ENCODE measurements at regions not wholly inside any gene's neighbourhood (a gene's known extent, or its start where the extent isn't known, plus 50 kb on each side); places are given as distances from the start of the nearest gene placed in this dataset.
A peak's percentile ranks its signal among the peaks of the same experiment; 100 is the strongest.

DNA sequence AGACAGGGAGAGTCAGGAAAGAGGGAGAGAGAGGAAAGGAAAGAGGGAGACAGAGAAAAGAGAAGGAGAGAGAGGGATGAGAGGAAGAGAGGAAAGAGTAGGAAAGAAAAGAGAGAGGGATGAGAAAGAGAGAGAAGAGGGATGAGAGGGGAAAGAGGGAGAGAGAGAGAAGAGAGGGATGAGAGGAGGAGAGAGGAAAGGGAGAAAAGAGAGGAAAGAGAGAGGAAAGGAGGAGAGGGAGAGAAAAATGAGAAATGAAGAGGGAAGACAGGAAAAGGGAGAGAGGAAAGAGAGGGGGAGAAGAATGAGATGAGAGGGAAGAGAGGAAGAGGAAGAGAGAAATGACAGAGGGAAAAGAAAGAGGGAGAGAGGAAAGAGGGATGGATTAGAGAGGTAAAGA, 207.0 kb upstream of the SKOR2 start:
- DNase-seq: no peak

DNA sequence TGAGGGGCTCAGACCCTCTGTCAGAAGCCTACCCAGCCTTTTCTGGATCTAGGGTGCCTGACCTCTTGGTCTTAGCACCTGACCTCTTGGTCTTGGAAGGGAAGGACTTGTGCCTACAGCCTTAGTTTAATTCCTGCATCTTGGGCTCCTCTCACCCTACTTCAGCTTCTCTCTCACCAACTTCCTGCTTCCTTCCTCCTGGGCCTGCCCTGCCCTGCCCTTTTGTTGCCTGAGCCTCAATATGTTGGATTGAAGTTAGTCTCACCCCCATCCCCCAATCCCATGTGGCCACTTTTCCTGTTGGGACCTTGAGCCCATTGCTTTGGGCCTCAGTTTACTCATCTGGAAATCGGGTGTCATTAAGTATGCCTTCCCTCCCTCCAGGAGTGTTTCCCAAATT, 206.2 kb upstream of the SKOR2 start:
- DNase-seq: no peak

DNA sequence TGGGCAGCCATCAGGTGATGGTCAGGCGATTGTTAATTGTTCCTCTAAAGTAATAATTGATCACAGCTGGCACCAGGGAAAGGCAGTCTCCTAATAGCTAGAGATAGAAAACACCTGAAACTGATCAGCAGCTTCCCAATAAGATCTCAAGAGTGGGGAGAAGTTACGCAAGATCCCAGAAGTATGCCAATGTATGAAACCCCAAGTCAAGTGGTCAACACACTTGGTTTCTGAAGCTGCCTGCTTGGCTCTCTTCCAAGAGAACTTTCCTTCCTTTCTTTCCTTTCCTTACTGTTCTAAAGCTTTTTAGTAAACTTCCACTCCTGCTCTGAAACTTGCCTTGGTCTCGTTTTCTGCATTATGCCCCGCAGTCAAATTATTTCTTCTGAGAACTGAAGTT, 201.6 kb upstream of the SKOR2 start:
- no peak for DNase-seq

DNA sequence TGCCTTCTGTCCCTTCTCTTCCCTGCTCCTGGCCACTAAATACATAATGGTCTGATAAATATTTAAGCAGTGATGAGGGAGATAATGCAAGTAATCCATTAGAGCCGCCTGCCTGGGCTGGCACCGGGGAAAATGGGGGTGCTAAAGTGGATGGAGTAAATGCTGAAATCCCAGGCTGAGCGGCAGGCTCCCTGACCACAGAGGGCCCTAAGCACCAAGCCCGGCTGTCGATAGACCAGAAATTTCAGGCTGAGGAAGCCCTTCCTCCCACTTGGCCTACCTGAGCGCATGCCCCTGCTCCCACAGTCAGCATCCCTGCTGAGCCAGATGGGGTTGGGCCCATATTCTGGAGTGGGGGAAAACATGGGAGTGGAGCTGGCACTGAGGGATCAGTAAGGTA, 197.5 kb upstream of the SKOR2 start:
- DNase-seq: no peak

DNA sequence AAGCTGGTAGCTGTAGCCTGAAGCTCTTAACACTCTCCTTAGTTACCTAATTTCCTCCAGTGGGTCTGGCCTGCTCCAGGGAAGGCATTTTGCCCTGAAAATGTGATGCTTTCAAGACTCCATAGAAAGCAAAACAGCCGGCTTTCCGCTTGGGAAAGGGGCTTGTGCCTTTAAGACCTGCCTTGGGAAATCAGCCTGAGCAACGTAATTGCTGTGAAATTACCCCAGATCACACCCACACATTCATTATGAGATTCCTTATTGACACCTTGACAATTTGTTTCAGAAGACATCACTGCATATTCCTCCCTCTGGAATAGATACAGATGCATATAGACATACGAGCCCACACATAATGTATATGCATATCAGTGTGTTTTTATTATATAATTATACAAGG, 190.5 kb upstream of the SKOR2 start:
- DNase-seq: no peak

DNA sequence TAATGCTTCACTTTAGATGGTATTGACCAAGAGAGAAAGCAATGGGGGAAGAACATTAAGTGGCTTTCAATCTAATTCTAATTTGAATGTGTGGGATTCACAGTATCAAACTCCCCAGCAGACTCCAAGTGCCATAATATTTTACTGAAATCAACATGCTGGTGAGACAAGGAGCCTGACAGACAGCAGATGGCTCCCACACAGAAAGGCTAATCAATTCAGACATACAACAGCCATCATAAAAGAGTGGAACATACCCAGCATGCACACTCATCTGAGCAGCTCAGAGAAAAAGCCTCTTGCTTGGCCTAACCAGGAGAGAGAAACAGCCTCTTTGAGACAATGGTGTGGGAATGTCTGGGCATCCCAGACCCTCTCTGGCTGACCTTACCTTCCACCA, 186.5 kb upstream of the SKOR2 start:
- DNase-seq: no peak

DNA sequence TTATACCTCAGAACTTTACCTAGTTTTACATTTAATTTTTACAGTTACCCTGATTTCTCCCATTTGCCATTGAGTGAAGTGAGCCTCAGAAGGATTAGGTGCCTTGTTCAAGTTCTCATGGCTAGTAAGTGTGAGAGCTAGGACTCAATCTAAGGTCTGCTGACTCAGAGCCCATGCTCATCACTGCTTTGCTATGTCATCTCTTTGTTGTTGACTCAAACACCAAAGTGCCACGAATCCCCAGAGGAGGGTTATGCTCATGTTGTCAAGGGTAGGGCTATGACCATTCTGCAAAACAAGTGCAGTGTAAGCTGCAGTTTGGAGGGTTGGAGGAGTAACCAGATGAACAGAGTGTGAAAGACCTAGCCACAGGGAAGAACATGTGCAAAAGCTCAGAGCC, 185.4 kb upstream of the SKOR2 start:
- no peak for DNase-seq

DNA sequence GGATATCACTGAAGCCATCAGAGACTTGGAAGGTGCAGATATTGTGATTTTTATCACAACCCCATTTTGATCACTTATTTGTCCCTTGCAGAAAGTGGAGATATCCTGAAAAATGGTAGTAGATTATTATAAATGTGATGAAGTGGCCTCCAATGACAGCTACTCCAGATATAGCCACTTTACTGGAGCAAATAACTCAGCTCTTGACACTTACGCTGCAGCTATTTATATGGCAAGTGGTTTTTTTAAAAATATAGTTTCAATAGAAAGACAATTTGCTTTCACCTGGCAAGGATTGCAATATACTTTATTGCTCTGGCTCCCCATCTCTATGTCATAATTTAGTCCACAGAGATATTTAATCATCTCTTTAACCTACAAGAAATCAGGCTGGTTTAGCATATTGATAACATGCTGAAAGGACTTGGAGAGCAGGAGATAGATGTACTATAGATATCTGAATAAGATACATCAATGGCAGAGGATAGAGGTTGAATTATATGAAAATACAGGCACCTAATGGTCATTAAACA, 182.8 kb upstream of the SKOR2 start:
- no peak for DNase-seq

DNA sequence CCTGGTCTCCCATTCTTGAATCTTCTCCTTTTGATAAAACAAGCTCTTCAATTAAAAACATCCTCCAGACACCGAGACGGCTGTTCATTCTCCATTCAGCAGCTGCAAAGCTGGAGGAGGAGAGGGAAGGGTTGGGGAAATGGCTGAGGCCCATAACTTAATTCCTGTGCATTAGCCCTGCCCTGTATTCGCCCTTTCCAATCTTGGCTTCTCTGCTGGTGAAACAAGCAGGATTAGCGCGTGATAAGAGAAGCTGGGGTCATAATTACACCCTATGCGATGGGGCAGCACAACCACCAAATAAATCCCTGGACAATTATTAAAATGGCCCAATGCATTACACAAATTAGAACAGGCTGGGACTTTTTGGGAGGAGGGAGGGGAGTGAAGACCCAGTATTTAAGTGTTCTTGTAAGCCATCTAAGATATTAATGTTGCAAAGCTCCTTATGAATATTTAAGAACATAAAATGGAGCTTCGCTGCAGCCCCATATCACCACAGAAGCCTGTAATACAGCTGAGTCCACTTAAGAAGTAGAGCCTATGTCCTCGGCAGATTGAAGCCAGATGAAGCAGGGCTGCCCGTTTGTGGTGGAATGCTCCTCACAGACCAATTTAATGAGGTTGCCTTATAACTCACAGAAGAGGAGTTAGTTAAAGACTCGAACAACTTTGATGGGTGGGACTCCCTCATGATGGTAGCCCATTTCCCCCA, 176.6 kb upstream of the SKOR2 start:
- no peak for DNase-seq

DNA sequence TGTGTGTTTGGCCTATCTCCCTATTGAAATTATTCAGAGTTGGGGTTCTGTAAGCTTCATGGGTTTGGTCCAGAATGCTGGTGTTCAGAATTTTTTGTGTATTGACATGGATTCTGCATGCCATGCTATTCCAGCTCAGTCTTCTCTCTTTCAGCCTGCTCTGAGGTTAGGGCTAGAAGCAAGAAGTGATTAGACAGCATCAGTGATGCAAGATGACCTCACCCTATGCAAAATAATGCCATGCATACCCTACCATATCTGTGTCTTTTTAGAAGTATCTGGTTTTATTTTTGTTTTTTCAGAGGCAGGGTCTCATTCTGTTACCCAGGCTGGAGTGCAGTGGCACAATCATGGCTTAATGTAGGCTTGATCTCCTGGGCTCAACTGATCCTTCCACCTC, 175.6 kb upstream of the SKOR2 start:
- no peak for DNase-seq

DNA sequence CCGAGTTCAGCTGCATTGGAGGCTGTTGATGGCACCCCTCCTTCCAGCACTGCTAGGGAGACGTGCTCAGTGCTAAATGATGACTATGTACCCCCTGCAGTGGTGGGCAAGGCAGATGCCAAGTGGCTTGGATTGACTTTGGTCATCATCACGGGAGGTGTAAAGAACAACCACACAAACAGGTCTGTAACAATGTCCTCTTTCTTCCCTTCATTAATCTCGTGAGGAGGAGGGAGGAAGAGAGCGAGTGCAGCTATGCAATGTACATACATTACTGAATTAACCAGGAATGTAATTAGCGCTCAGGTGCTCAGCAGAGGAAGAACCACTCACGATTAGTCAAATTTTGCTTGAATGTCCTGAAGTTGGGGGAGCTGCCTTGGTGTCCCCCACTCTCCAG, 173.9 kb upstream of the SKOR2 start:
- no peak for DNase-seq

DNA sequence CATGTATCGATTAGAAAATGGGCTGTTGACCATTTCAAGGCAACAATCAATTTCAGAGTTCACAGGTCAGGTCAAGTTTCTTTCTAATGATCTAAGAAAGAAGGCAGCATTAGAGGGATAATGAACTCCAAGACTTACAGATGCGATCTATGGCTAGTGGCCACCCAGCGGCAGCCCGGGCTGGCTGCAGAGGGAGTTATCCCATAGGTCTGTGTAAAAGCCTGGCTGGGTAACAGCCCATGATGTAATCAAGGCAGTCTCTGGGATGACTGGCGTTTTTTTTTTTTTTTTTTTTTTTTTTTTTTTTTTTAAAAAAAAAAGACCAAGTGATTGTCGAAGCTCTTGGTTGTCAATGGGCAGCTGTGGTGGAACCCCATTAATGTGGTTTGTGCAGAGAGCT, 171.1 kb upstream of the SKOR2 start:
- DNase-seq: no peak

DNA sequence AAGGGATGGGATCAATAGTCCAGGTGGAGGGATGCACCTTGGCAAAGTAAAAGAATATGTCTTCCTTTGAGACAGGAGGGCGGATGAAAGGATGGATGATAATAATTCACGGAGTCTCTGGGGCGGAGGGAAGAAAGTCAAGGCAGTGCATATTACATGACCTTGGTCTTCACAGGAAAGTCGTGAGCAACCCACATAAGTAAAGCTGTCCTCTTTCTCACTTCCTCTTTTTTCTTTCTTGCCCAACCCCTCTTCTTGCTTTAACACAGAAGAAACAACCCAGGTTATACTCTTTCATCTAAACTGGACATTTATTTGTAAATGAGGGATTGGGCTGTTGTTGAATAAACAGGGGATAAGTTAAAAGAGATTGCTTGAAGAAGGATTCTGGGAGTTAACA, 168.7 kb upstream of the SKOR2 start:
- DNase-seq: peak; percentile 3 to 38

DNA sequence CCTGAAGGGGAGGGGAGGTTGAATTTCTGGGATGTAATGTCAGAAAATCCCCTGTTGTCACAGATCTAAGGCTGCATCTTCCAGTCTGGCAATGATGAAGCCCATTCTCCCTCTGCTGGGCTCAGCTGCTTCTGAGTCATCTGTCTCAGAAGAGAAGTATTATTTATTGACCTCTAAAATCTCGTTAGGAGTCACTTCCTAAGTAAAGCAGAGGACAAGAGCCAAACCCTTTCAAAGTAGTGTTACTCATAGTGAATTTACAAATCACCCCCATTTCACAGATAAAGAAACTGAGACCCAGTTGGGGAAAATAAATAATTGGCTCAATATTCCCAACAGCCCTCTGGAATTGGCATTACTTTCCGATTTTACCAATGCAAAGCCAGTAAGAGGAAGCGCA, 167.3 kb upstream of the SKOR2 start:
- DNase-seq: no peak

DNA sequence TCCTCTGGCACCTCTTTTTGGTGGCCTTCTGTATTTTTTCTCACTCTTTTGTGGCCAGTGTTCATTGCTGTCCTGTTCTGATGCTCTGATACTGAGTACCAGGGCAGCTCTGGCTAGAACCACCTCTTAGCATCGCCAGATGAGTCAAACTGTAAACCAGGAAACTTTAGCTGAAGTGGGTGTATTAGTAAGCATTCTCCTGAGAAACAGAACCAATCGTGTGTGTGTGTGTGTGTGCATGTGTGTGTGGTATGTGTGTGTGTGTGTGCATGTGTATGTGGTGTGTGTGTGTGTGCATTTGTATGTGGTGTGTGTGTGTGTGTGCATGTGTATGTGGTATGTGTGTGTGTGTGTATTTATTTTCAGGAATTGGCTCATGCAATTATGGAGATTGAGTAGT, 166.3 kb upstream of the SKOR2 start:
- DNase-seq: no peak

DNA sequence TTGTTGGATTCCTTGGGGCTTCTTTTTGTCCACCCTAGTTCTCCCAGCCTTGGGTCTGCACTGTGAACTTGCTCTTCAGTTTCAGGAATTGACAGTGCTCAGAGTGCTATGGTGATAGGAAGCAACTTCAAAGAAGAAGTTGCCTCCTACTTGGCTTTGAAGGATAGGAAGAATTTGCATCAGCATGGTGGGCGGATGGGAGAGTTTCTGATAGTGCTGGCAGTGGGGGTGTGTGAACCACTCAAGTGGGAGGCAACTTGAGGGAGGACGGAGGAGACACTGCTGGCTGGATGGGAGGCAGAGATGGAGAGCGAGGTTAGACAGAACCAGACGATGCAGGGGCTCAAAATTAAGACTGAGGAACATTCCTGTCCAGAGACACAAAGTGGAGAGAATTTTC, 164.4 kb upstream of the SKOR2 start:
- DNase-seq: no peak

DNA sequence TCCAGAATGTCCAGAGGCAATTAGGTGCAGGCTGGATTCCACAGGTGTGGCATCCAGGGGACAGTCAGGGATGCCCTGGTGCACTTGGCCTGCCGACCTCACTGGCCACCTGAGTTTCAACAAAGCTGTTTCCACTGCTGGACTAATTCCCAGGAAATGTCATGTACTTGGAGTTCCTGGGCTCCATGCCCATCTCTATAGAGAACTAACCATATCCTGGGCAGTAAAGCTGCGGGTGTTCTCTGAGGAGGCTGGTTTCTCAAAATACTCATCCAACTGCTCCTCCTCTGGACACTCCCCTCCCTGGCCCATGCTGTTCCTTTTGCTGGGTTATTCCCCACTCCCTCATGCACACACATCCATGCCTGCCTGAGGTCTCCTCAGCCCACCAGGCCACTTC, 161.9 kb upstream of the SKOR2 start:
- no peak for DNase-seq

DNA sequence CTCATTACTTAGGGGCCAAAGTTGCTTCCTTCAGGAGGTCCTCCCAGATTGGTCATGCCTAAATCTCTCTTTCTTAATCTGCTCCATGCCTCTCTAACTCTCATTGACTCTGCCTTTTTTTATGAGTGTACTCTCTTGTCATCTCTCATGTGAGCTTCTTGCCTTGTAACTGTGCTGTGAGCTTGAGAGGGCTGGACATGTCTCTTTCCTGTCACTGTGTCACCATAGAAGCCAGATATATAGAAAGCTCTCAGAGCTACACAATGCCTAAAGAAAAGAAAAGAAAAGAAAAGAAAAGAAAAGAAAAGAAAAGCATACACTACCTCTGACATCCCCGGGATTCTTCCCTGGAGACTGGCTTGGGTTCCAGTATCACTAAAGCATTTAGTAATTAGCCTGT, 161.5 kb upstream of the SKOR2 start:
- no peak for DNase-seq

DNA sequence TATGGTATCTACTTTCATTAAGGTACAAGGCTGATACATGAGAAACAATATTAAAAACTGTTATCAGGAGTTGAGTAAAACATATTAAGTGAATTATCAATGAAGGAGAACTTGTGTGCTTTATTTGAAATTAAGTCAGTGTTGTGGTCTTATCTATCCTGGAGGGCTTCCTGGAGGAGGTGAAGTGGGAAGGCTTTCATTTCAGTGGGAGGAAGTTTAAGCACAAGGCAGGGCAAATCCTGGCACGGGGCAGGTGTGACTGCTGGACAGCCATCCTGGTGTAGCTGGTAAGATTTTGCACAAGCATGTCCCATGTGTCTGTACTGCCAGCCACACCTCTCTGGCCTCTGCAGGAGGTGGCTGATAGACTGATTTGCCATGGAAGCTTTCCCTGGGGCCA, 159.7 kb upstream of the SKOR2 start:
- DNase-seq: no peak

DNA sequence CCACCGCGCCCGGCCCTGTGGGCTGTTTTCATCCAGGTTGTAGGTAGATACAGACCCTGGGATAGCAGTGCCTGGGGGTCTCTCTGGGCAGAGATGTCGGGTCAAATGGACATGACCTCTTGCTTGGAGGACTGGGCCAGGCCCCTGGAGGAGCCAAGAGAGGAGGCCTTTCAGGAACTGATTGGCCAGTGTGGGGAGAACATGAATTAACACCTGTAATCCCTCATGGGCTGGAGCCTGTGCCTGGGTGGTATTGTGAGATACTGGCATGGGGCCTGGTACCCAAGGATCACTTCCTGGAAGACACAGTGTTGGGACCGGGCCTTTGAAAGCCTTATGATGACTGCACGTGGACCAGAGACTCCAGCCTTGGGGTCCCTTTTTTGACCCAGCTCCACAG, 158.7 kb upstream of the SKOR2 start:
- DNase-seq: no peak

DNA sequence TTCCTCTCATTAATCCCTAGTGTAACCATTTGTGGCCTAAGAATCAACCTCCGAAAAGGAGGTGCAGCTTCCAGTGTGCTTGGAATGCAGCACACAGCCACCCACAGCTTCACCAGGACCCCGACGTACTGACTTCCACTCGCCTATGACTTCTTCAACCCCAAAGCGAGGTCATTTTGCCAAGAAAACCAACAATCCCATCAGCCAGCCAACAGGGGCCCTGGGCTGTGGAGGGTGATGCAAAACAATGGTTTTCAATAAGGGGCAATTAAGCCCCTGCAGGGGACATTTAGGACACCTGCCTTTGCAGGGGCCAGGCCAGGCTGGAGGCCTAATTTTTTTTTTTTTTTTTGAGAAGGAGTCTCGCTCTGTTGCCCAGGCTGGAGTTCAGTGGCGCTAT, 158.1 kb upstream of the SKOR2 start:
- no peak for DNase-seq

DNA sequence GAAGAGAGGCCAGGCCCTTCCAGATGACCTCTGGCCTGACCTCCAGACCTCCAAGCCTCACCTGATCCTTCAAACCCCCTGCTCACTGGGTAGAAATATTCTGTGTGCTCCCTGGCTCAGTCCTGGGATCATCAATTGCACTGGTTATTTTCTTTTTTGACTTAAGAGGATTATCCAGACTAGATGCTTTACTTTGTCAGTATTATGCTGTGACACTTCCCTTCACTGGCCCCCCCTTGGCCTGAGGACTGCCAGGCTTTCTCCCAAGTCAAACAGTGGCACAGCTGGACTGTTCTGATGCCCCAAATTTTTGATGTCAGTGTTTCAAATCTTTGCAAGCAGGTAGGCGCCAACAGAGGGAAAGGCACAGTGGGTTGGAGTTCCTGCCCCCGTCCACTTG, 156.3 kb upstream of the SKOR2 start:
- no peak for DNase-seq

DNA sequence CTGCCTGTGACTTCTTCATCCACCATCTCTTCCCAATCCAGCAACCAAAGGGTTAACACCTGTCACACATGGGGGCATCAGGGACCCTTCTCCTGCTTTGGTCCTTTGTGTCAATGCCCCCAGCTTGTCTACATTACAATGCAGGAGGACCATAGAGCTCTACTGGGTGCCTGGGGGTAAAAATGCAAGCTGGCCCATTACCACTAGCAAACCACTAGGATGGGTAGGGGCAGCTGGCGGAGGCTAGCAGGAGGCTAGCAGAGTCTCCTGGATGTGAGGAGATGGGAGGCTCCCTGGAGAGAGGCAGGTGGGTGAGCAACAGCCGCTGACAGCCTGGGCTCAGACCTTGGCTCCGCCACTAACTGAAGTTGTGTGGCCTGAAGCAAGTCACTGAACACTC, 153.4 kb upstream of the SKOR2 start:
- no peak for DNase-seq

DNA sequence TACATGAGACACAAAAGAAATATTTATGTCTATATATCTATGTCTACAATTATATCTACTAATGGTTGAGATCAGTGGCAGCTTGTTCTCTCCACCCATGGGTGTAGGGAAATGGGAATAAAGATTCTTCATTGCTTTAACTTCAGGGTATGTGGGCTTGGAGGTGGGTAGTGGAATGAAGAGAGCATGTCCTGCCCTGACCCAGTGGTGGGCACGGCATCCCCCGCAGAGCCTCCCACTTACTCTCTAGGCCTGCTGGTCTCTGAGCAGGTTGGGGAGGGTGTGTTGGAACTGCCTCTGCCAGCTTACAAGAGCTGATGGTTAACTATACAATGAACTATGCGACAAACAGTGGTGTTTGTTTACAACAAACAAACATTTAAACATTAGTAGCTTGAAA, 152.5 kb upstream of the SKOR2 start:
- DNase-seq: no peak

DNA sequence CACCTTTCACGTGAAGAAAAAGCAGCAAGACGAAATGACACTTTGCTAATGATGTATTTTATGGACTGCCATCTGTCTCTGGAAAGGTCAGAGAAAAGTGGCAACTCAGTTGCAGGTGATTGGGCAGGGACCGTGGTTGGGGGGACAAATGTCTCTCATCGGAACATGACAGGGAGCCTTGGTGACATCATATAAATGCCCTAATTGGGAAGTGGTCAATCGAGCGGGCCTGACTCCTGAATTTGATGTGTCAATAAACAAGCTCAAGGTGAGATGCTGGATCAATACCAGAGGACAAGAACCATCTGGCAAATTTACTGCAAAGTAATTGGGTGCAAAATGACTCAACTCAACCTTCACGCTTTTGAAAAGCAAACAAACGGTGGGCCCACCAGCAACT, 151.9 kb upstream of the SKOR2 start:
- DNase-seq: no peak

DNA sequence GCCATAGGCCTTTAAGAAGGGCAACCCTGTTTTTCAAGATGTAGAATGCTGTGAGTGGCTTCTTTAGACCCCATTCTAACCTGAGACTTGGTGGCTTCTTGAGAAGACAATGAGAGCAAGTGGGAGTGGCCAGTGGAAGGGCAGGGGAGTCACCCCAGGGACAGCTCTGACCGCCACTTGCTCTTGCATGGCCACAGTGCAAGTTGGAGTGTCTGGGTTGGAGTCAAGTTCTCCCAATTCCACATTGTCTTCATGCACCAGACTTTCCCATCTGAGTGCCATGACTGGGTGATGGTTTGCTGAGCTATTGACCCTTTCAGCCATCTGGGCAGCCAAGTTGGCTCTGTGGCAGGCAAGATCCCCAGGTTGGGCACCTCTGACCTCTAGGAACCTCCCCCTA, 148.0 kb upstream of the SKOR2 start:
- no peak for DNase-seq

All from AML-193 (cell line).